HepG2 (cell line): ENCODE measurements at regions not wholly inside any gene's neighbourhood (a gene's known extent, or its start where the extent isn't known, plus 50 kb on each side); places are given as distances from the start of the nearest gene placed in this dataset.

Source experiments
- CREM ChIP-seq, 2 experiments: sonication (generic) in 1 of 2; formaldehyde crosslinking in 1 of 2; IDR thresholded peaks; 2 replicates each; pipeline versions ENCODE4 v1.4.0 to v1.6.1; 2016 to 2020; ENCODE audit warnings: antibody characterized with exemption in 1 of 2, mild to moderate bottlenecking in 1 of 2, missing genetic modification reagents in 1 of 2
- KLF12 ChIP-seq: sonication (generic); formaldehyde crosslinking; IDR thresholded peaks from 2 replicates; pipeline ENCODE4 v1.4.0; 2020; ENCODE audit warnings: missing genetic modification reagents, borderline replicate concordance
- MAFF ChIP-seq: IDR thresholded peaks from 2 replicates; pipeline ENCODE4 v1.6.1; 2011; ENCODE audit warnings: low read depth, low read length, improper control_type of control experiment
- POLR2AphosphoS2 ChIP-seq: IDR thresholded peaks from 2 replicates; pipeline ENCODE4 v1.6.1; 2011; ENCODE audit warnings: low read depth, low read length, improper control_type of control experiment
- ZNF569 ChIP-seq: sonication (generic); formaldehyde crosslinking; IDR thresholded peaks from 2 replicates; pipeline ENCODE4 v1.5.0; 2020; ENCODE audit warnings: mild to moderate bottlenecking, missing genetic modification reagents, moderate library complexity, borderline replicate concordance
- TF ChIP-seq, protein P1 (sequence below): sonication (generic); formaldehyde crosslinking; IDR thresholded peaks from 2 replicates; pipeline ENCODE4 v1.8.0; 2022; ENCODE audit warnings: missing genetic modification reagents, mild to moderate bottlenecking, moderate library complexity, borderline replicate concordance

DNA sequence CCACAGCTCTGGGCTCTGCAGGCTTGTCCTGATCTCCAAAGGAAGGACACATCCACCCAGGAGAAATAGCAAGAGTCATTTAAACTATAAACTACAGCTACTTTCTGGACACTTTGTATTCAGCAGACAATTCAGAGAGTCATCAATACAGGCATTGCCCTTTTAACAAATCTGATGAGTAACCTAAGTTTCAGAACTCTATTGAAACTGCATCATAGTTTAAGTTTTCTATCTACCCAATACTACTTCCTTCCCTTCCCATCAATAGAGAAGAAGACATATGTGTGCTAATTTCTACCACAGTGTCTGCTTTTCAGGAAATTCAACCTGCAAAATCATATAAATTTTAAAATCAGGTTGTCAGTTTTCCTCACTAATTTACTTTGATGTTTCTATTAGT, 736.5 kb downstream of the IGSF11 start:
- TF ChIP-seq CREM (IDR thresholded peaks at IDR 0.05) (no peak), CREM (CRISPR knock-in tag; IDR thresholded peaks at IDR 0.05) (no peak), MAFF (no peak), KLF12 (CRISPR knock-in tag) (no peak), ZNF569 (CRISPR knock-in tag) (no peak), POLR2AphosphoS2 (no peak)
- TF ChIP-seq, protein P1, sequence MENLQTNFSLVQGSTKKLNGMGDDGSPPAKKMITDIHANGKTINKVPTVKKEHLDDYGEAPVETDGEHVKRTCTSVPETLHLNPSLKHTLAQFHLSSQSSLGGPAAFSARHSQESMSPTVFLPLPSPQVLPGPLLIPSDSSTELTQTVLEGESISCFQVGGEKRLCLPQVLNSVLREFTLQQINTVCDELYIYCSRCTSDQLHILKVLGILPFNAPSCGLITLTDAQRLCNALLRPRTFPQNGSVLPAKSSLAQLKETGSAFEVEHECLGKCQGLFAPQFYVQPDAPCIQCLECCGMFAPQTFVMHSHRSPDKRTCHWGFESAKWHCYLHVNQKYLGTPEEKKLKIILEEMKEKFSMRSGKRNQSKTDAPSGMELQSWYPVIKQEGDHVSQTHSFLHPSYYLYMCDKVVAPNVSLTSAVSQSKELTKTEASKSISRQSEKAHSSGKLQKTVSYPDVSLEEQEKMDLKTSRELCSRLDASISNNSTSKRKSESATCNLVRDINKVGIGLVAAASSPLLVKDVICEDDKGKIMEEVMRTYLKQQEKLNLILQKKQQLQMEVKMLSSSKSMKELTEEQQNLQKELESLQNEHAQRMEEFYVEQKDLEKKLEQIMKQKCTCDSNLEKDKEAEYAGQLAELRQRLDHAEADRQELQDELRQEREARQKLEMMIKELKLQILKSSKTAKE (CRISPR knock-in tag), result no peak
